Gastrocnemius medialis (tissue), 4 donors: ENCODE measurements at regions not wholly inside any gene's neighbourhood (a gene's known extent, or its start where the extent isn't known, plus 50 kb on each side); places are given as distances from the start of the nearest gene placed in this dataset.
"Not testable (repeated sequence)": the region's sequence is repeated elsewhere in the genome, so short reads cannot be mapped to it uniquely, and the experiment has no call there.

ENCODE experiments used
- ATAC-seq, 2 donors: fragments of 150-250 bp; one replicate each; pipeline ENCODE4 v1.9.1; 2016
- DNase-seq, 2 donors: peaks; one replicate each; pipeline ENCODE4 v3.0.0-alpha.2; 2019
- H3K27ac ChIP-seq, 4 donors: fragments of 200-600 bp; sonication (generic); 1 replicate in 1 of 4; 2 replicates in 3 of 4; pipeline ENCODE4 v1.5.1; 2016 to 2018; ENCODE audit warnings: mild to moderate bottlenecking in 2 of 4, moderate library complexity in 1 of 4
- H3K27me3 ChIP-seq, 3 donors: fragments of 200-600 bp; sonication (generic) in 2 of 3; 1 replicate in 1 of 3; 2 replicates in 2 of 3; pipeline versions ENCODE4 v1.5.1 to v1.6.0; 2016 to 2019; ENCODE audit warnings: mild to moderate bottlenecking in 1 of 3, moderate library complexity in 1 of 3
- H3K36me3 ChIP-seq, 2 donors: fragments of 200-600 bp; sonication (generic) in 1 of 2; one replicate each; pipeline ENCODE4 v1.5.1; 2017 to 2018
- H3K4me1 ChIP-seq, 2 donors: fragments of 200-600 bp; sonication (generic) in 1 of 2; one replicate each; pipeline ENCODE4 v1.5.1; 2016 to 2017; ENCODE audit warnings: mild to moderate bottlenecking in 2 of 2
- H3K4me3 ChIP-seq, 4 donors: fragments of 200-600 bp; sonication (generic) in 3 of 4; 1 replicate in 1 of 4; 2 replicates in 3 of 4; pipeline ENCODE4 v1.5.1; 2016 to 2019; ENCODE audit warnings: mild to moderate bottlenecking in 2 of 4
- H3K9me3 ChIP-seq, 3 donors: fragments of 200-600 bp; sonication (generic) in 2 of 3; 1 replicate in 1 of 3; 2 replicates in 2 of 3; pipeline ENCODE4 v1.5.1; 2016 to 2019
- CTCF ChIP-seq, 5 experiments: fragments of 450-650 bp in 3 of 5; fragments of 200-600 bp in 2 of 5; sonication (generic) in 2 of 5; IDR thresholded peaks in 4 of 5; conservative IDR thresholded peaks in 1 of 5; 1 replicate in 4 of 5; 2 replicates in 1 of 5; pipeline ENCODE4 v1.5.1; 2016 to 2019; ENCODE audit warnings: antibody characterized with exemption in 5 of 5, mild to moderate bottlenecking in 3 of 5, moderate library complexity in 3 of 5
- POLR2A ChIP-seq, 2 donors: fragments of 450-650 bp; IDR thresholded peaks; one replicate each; pipeline ENCODE4 v1.6.1; 2017; ENCODE audit warnings: antibody characterized with exemption in 2 of 2, mild to moderate bottlenecking in 2 of 2, moderate library complexity in 2 of 2
- in situ Hi-C, 4 donors: fragments of 200-750 bp; cut with MboI; loops; one replicate each; pipeline versions ENCODE4 v1.15.0 to v1.8.0; 2017; ENCODE audit warnings: low sequenced_read_pairs in 4 of 4
- intact Hi-C: fragments of 100-400 bp; cut with DNase I; formaldehyde crosslinking; loops from one replicate; pipeline ENCODE4 v1.15.1; 2023; ENCODE audit warnings: low total_unique reads

GRCh38 chr17:68145088-68145487 lies 102.8 kb upstream of the AMZ2 start:
- no peaks in the 10 kb centered on the region for H3K9me3 ChIP-seq
- H3K27me3 ChIP-seq: no peaks in the 10 kb centered on the region
- intact Hi-C loops: no loop called here
- no peaks in the 10 kb centered on the region for H3K4me1 ChIP-seq
- TF ChIP-seq CTCF (IDR thresholded peaks at IDR 0.05 in 4 of 5, conservative IDR thresholded peaks at IDR 0.05 in 1 of 5) (no peak), POLR2A (IDR thresholded peaks at IDR 0.05) (no peak)
- no peak overlapping the region for H3K27ac ChIP-seq
- DNase-seq (no peak), ATAC-seq (no peak)
- in situ Hi-C loops: no loop called here
- no peak overlapping the region for H3K4me3 ChIP-seq
- no peaks in the 10 kb centered on the region for H3K36me3 ChIP-seq

GRCh38 chr17:68148936-68149335 lies 98.9 kb upstream of the AMZ2 start:
- intact Hi-C loops: no loop called here
- no peak for TF ChIP-seq POLR2A (IDR thresholded peaks at IDR 0.05)
- no peak for TF ChIP-seq CTCF (IDR thresholded peaks at IDR 0.05 in 4 of 5, conservative IDR thresholded peaks at IDR 0.05 in 1 of 5)
- Histone ChIP-seq H3K4me1 (no peaks in the 10 kb centered on the region), H3K27ac (no peak overlapping the region), H3K4me3 (no peak overlapping the region), H3K36me3 (no peaks in the 10 kb centered on the region), H3K9me3 (no peaks in the 10 kb centered on the region), H3K27me3 (no peaks in the 10 kb centered on the region)
- no peak for ATAC-seq
- in situ Hi-C loops: no loop called here
- DNase-seq: no peak

- intact Hi-C loops (no loop called here), in situ Hi-C loops (no loop called here)
- Histone ChIP-seq H3K4me1 (no peaks in the 10 kb centered on the region), H3K27ac (no peak overlapping the region), H3K9me3 (no peaks in the 10 kb centered on the region), H3K36me3 (no peaks in the 10 kb centered on the region), H3K4me3 (no peak overlapping the region), H3K27me3 (no peaks in the 10 kb centered on the region)
- ATAC-seq (no peak), DNase-seq (no peak)
- no peak for TF ChIP-seq POLR2A (IDR thresholded peaks at IDR 0.05)
- TF ChIP-seq CTCF (IDR thresholded peaks at IDR 0.05 in 4 of 5, conservative IDR thresholded peaks at IDR 0.05 in 1 of 5): no peak
Observed at GRCh38 chr17:68152161-68152571, 95.7 kb upstream of the AMZ2 start.

- Histone ChIP-seq H3K4me3 (no peak overlapping the region), H3K36me3 (no peaks in the 10 kb centered on the region), H3K9me3 (no peaks in the 10 kb centered on the region), H3K4me1 (no peaks in the 10 kb centered on the region), H3K27me3 (no peaks in the 10 kb centered on the region), H3K27ac (no peak overlapping the region)
- TF ChIP-seq POLR2A (IDR thresholded peaks at IDR 0.05) (no peak), CTCF (IDR thresholded peaks at IDR 0.05 in 4 of 5, conservative IDR thresholded peaks at IDR 0.05 in 1 of 5) (no peak)
- intact Hi-C loops: no loop called here
- DNase-seq (no peak), ATAC-seq (no peak)
- in situ Hi-C loops: no loop called here
Observed at GRCh38 chr17:68155692-68156091, 92.2 kb upstream of the AMZ2 start.

GRCh38 chr17:68161644-68162428 lies 86.0 kb upstream of the AMZ2 start:
- DNase-seq: no peak
- in situ Hi-C loops (no loop called here), intact Hi-C loops (no loop called here)
- TF ChIP-seq CTCF (IDR thresholded peaks at IDR 0.05 in 4 of 5, conservative IDR thresholded peaks at IDR 0.05 in 1 of 5) (no peak), POLR2A (IDR thresholded peaks at IDR 0.05) (no peak)
- Histone ChIP-seq H3K4me3 (no peak overlapping the region), H3K27me3 (no peaks in the 10 kb centered on the region), H3K4me1 (no peaks in the 10 kb centered on the region), H3K27ac (peak overlapping the region; percentile 9 to 72 (median 51)), H3K9me3 (no peaks in the 10 kb centered on the region), H3K36me3 (no peaks in the 10 kb centered on the region)
- ATAC-seq: peak; percentile 51 to 71

- H3K4me1 ChIP-seq, H3K27ac ChIP-seq, in situ Hi-C loops, intact Hi-C loops, DNase-seq, ATAC-seq, H3K9me3 ChIP-seq, H3K4me3 ChIP-seq, H3K27me3 ChIP-seq, H3K36me3 ChIP-seq: not testable (repeated sequence)
Observed at GRCh38 chr17:68168273-68169164, 79.3 kb upstream of the AMZ2 start.
